CD4-positive, CD25-positive, alpha-beta regulatory T cell (primary cell): ENCODE measurements at regions not wholly inside any gene's neighbourhood (a gene's known extent, or its start where the extent isn't known, plus 50 kb on each side); places are given as distances from the start of the nearest gene placed in this dataset.

Source experiments
- ATAC-seq, 2 donors: fragments of 150-1000 bp; cut with Tn5 transposase; one replicate each; pipeline ENCODE4 v1.10.0; 2021; ENCODE audit warnings: low read depth in 2 of 2, moderate number of reproducible peaks in 2 of 2, moderate library complexity in 1 of 2
- DNase-seq, 3 donors: peaks; one replicate each; pipeline versions ENCODE4 v3.0.0 to v3.0.0-alpha.2; 2012 to 2022; ENCODE audit warnings: mixed read lengths in 1 of 3
- H3K27ac ChIP-seq: one replicate; pipeline ENCODE4 v1.7.0; 2013; ENCODE audit warnings: mild to moderate bottlenecking, low read length; ENCODE audit not compliant: insufficient read depth, poor library complexity, severe bottlenecking
- H3K27me3 ChIP-seq: one replicate; pipeline ENCODE4 v1.7.0; 2013; ENCODE audit warnings: low read length; ENCODE audit not compliant: control insufficient read depth, insufficient read depth
- H3K36me3 ChIP-seq: one replicate; pipeline ENCODE4 v1.7.0; 2013; ENCODE audit warnings: mild to moderate bottlenecking, low read length, moderate library complexity; ENCODE audit not compliant: control insufficient read depth, insufficient read depth
- H3K4me1 ChIP-seq: 2 replicates; pipeline ENCODE4 v1.7.0; 2013; ENCODE audit warnings: mild to moderate bottlenecking, low read length; ENCODE audit not compliant: insufficient read depth, control insufficient read depth, poor library complexity, severe bottlenecking
- H3K4me3 ChIP-seq: one replicate; pipeline ENCODE4 v1.7.0; 2013; ENCODE audit warnings: low read depth, mild to moderate bottlenecking, low read length, moderate library complexity
- H3K9me3 ChIP-seq, 2 experiments: 1 replicate in 1 of 2; 2 replicates in 1 of 2; pipeline ENCODE4 v1.7.0; 2013; ENCODE audit warnings: low read length in 2 of 2, mild to moderate bottlenecking in 1 of 2, moderate library complexity in 1 of 2; ENCODE audit not compliant: control insufficient read depth in 2 of 2
- H3K27ac Mint-ChIP-seq, 3 donors: one replicate each; pipeline ENCODE4 v1.8.0; 2020 to 2022; ENCODE audit warnings: mild to moderate bottlenecking in 3 of 3, mixed read lengths in 3 of 3, moderate library complexity in 2 of 3
- H3K27me3 Mint-ChIP-seq: one replicate; pipeline ENCODE4 v1.8.0; 2022; ENCODE audit warnings: mild to moderate bottlenecking, mixed read lengths
- H3K36me3 Mint-ChIP-seq: one replicate; pipeline ENCODE4 v1.8.0; 2020; ENCODE audit warnings: mixed read lengths
- H3K4me1 Mint-ChIP-seq, 4 donors: one replicate each; pipeline ENCODE4 v1.8.0; 2020 to 2022; ENCODE audit warnings: mixed read lengths in 4 of 4, mild to moderate bottlenecking in 1 of 4
- H3K4me3 Mint-ChIP-seq, 4 donors: one replicate each; pipeline ENCODE4 v1.8.0; 2020 to 2022; ENCODE audit warnings: mild to moderate bottlenecking in 4 of 4, mixed read lengths in 4 of 4, moderate library complexity in 3 of 4
- H3K9me3 Mint-ChIP-seq, 7 donors: one replicate each; pipeline ENCODE4 v1.8.0; 2020 to 2022; ENCODE audit warnings: mixed read lengths in 7 of 7, mild to moderate bottlenecking in 3 of 7, moderate library complexity in 2 of 7

- no peaks in the 10 kb centered on the region for H3K4me1 ChIP-seq
- no peak for DNase-seq
- H3K9me3 ChIP-seq = peaks cover 0 to 4% of the 10 kb centered on the region in 2 experiments
- Mint-ChIP-seq H3K4me3 (no peak overlapping the region), H3K27me3 (no peaks in the 10 kb centered on the region), H3K9me3 (peaks cover 0 to 8% (median 4%) of the 10 kb centered on the region in 7 donors), H3K27ac (no peak overlapping the region), H3K36me3 (no peaks in the 10 kb centered on the region), H3K4me1 (no peaks in the 10 kb centered on the region)
- no peaks in the 10 kb centered on the region for H3K27me3 ChIP-seq
- ATAC-seq = no peak
- H3K27ac ChIP-seq = no peak overlapping the region
- no peak overlapping the region for H3K4me3 ChIP-seq
- no peaks in the 10 kb centered on the region for H3K36me3 ChIP-seq
These were observed 99.3 kb upstream of the PCDH18 start for GRCh38 chr4:137631605-137632004.

GRCh38 chr4:137630252-137630651, 98.0 kb upstream of the PCDH18 start:
- no peaks in the 10 kb centered on the region for H3K27me3 Mint-ChIP-seq
- no peak overlapping the region for H3K4me3 ChIP-seq
- H3K9me3 ChIP-seq = peaks cover 0 to 4% of the 10 kb centered on the region in 2 experiments
- H3K27me3 ChIP-seq = no peaks in the 10 kb centered on the region
- H3K4me3 Mint-ChIP-seq = no peak overlapping the region
- H3K4me1 ChIP-seq = no peaks in the 10 kb centered on the region
- no peaks in the 10 kb centered on the region for H3K36me3 ChIP-seq
- no peak overlapping the region for H3K27ac Mint-ChIP-seq
- H3K36me3 Mint-ChIP-seq = no peaks in the 10 kb centered on the region
- ATAC-seq (no peak), DNase-seq (no peak)
- no peaks in the 10 kb centered on the region for H3K4me1 Mint-ChIP-seq
- H3K9me3 Mint-ChIP-seq = peaks cover 0 to 6% (median 4%) of the 10 kb centered on the region in 7 donors
- no peak overlapping the region for H3K27ac ChIP-seq

GRCh38 chr4:137627739-137628460, 95.6 kb upstream of the PCDH18 start:
- no peak overlapping the region for H3K27ac Mint-ChIP-seq
- H3K9me3 ChIP-seq = peaks cover 0 to 4% of the 10 kb centered on the region in 2 experiments
- peaks cover 0 to 6% (median 3%) of the 10 kb centered on the region in 7 donors for H3K9me3 Mint-ChIP-seq
- H3K4me1 ChIP-seq = no peaks in the 10 kb centered on the region
- no peaks in the 10 kb centered on the region for H3K4me1 Mint-ChIP-seq
- ATAC-seq (no peak), DNase-seq (no peak)
- H3K4me3 Mint-ChIP-seq = no peak overlapping the region
- no peaks in the 10 kb centered on the region for H3K27me3 ChIP-seq
- no peaks in the 10 kb centered on the region for H3K36me3 Mint-ChIP-seq
- no peak overlapping the region for H3K27ac ChIP-seq
- H3K4me3 ChIP-seq = no peak overlapping the region
- no peaks in the 10 kb centered on the region for H3K27me3 Mint-ChIP-seq
- H3K36me3 ChIP-seq = no peaks in the 10 kb centered on the region

- no peak for DNase-seq
- Histone ChIP-seq H3K4me3 (no peak overlapping the region), H3K9me3 (peaks cover 0 to 4% of the 10 kb centered on the region in 2 experiments), H3K27me3 (no peaks in the 10 kb centered on the region), H3K36me3 (no peaks in the 10 kb centered on the region), H3K27ac (no peak overlapping the region), H3K4me1 (no peaks in the 10 kb centered on the region)
- Mint-ChIP-seq H3K27me3 (no peaks in the 10 kb centered on the region), H3K4me3 (no peak overlapping the region), H3K27ac (no peak overlapping the region), H3K9me3 (peaks cover 0 to 6% (median 2%) of the 10 kb centered on the region in 7 donors), H3K36me3 (no peaks in the 10 kb centered on the region), H3K4me1 (no peaks in the 10 kb centered on the region)
- no peak for ATAC-seq
These were observed 94.8 kb upstream of the PCDH18 start for GRCh38 chr4:137626942-137627738.

- H3K27me3 Mint-ChIP-seq = no peaks in the 10 kb centered on the region
- peaks cover 0 to 3% (median 2%) of the 10 kb centered on the region in 7 donors for H3K9me3 Mint-ChIP-seq
- Histone ChIP-seq H3K4me3 (no peak overlapping the region), H3K27me3 (no peaks in the 10 kb centered on the region), H3K9me3 (no peaks in the 10 kb centered on the region), H3K4me1 (no peaks in the 10 kb centered on the region), H3K36me3 (no peaks in the 10 kb centered on the region), H3K27ac (no peak overlapping the region)
- ATAC-seq = no peak
- DNase-seq = no peak
- H3K4me1 Mint-ChIP-seq = no peaks in the 10 kb centered on the region
- H3K36me3 Mint-ChIP-seq = no peaks in the 10 kb centered on the region
- no peak overlapping the region for H3K4me3 Mint-ChIP-seq
- H3K27ac Mint-ChIP-seq = no peak overlapping the region
These were observed 90.7 kb upstream of the PCDH18 start for GRCh38 chr4:137623013-137623412.

- no peak for ATAC-seq
- H3K4me1 Mint-ChIP-seq = no peaks in the 10 kb centered on the region
- H3K9me3 Mint-ChIP-seq = peaks cover 0 to 3% (median 3%) of the 10 kb centered on the region in 7 donors
- no peaks in the 10 kb centered on the region for H3K4me1 ChIP-seq
- no peak for DNase-seq
- H3K27ac ChIP-seq = no peak overlapping the region
- no peak overlapping the region for H3K27ac Mint-ChIP-seq
- H3K4me3 Mint-ChIP-seq = no peak overlapping the region
- H3K36me3 Mint-ChIP-seq = no peaks in the 10 kb centered on the region
- H3K27me3 Mint-ChIP-seq = no peaks in the 10 kb centered on the region
- H3K36me3 ChIP-seq = no peaks in the 10 kb centered on the region
- H3K9me3 ChIP-seq = no peaks in the 10 kb centered on the region
- no peak overlapping the region for H3K4me3 ChIP-seq
- no peaks in the 10 kb centered on the region for H3K27me3 ChIP-seq
These were observed 88.8 kb upstream of the PCDH18 start for GRCh38 chr4:137621056-137621455.

- Mint-ChIP-seq H3K4me3 (no peak overlapping the region), H3K9me3 (peaks cover 2 to 14% (median 4%) of the 10 kb centered on the region in 7 donors), H3K27me3 (no peaks in the 10 kb centered on the region), H3K27ac (no peak overlapping the region), H3K36me3 (no peaks in the 10 kb centered on the region), H3K4me1 (no peaks in the 10 kb centered on the region)
- DNase-seq (no peak), ATAC-seq (no peak)
- Histone ChIP-seq H3K27ac (no peak overlapping the region), H3K4me1 (no peaks in the 10 kb centered on the region), H3K4me3 (no peak overlapping the region), H3K27me3 (no peaks in the 10 kb centered on the region), H3K36me3 (no peaks in the 10 kb centered on the region), H3K9me3 (no peaks in the 10 kb centered on the region)
These were observed 82.2 kb upstream of the PCDH18 start for GRCh38 chr4:137614491-137614890.
